NT2/D1 (cell line): ENCODE measurements at regions not wholly inside any gene's neighbourhood (a gene's known extent, or its start where the extent isn't known, plus 50 kb on each side); places are given as distances from the start of the nearest gene placed in this dataset.
"Not testable (repeated sequence)": the region's sequence is repeated elsewhere in the genome, so short reads cannot be mapped to it uniquely, and the experiment has no call there.

Experiments
- DNase-seq: peaks from one replicate; pipeline ENCODE4 v3.0.0-alpha.2; 2011; ENCODE audit warnings: low read depth, low spot score
- H3K27me3 ChIP-seq: 2 replicates; pipeline ENCODE4 v1.6.0; 2011; ENCODE audit warnings: mild to moderate bottlenecking; ENCODE audit not compliant: insufficient read length, insufficient read depth
- H3K36me3 ChIP-seq: 2 replicates; pipeline ENCODE4 v1.6.1; 2011; ENCODE audit warnings: mild to moderate bottlenecking, low read length, mixed read lengths; ENCODE audit not compliant: insufficient read depth, insufficient read length
- H3K4me1 ChIP-seq: 2 replicates; pipeline ENCODE4 v1.5.1; 2011; ENCODE audit not compliant: insufficient read depth, insufficient read length
- H3K4me3 ChIP-seq: 2 replicates; pipeline ENCODE4 v1.5.1; 2011; ENCODE audit warnings: low read depth; ENCODE audit not compliant: insufficient read length
- H3K9ac ChIP-seq: 2 replicates; pipeline ENCODE4 v1.6.0; 2011; ENCODE audit warnings: low read depth; ENCODE audit not compliant: insufficient read length
- H3K9me3 ChIP-seq: 2 replicates; pipeline ENCODE4 v1.5.1; 2011; ENCODE audit warnings: mild to moderate bottlenecking, low read length; ENCODE audit not compliant: insufficient read depth
- SUZ12 ChIP-seq: IDR thresholded peaks from 2 replicates; pipeline ENCODE4 v1.6.1; 2011; ENCODE audit not compliant: insufficient read length, insufficient read depth; ENCODE audit errors: extremely low read depth
- YY1 ChIP-seq: IDR thresholded peaks from 2 replicates; pipeline ENCODE4 v1.6.1; 2011; ENCODE audit not compliant: insufficient read length, insufficient read depth
- ZNF274 ChIP-seq: IDR thresholded peaks from 2 replicates; pipeline ENCODE4 v1.6.1; 2011; ENCODE audit warnings: mild to moderate bottlenecking, low read depth, low read length

DNA sequence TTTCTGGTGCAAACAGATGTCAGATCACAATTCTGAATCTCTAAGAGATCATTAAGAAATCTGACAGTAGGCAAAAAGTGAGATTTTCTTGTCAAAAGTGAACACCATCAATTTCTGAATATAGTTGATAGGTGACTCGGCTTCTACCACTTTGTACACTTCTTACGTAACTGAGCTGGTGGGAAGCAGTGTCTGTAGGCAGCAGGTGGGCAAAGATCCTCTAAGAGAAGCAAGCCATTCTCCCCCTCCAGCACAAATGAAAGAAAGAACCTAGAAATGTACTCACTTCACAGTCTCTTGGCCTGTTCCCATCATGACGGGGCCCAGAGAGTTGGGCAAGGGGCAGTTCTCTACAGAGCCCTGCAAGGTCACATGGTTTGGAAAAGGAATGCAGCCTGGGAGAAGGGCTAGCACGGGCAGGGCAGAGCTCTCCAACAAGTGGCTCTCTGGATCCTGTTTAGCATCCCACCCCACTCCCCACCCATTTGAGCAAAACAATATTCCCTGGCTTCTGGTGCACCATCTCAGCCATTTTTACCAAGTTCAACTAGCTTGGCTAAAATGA lies 412.6 kb downstream of the LTN1 start:
- Histone ChIP-seq H3K27me3 (no peaks in the 10 kb centered on the region), H3K4me3 (no peak overlapping the region), H3K9me3 (0 out of 2 replicates have a peak, but pooled peaks cover 10% of the 10 kb centered on the region), H3K4me1 (no peaks in the 10 kb centered on the region), H3K9ac (no peak overlapping the region), H3K36me3 (no peaks in the 10 kb centered on the region)
- no peak for TF ChIP-seq SUZ12
- no peak for TF ChIP-seq YY1
- TF ChIP-seq ZNF274 = no peak
- DNase-seq = peak; percentile 13

- no peak for DNase-seq
- no peaks in the 10 kb centered on the region for H3K27me3 ChIP-seq
- no peak for TF ChIP-seq YY1
- no peak for TF ChIP-seq ZNF274
- no peak for TF ChIP-seq SUZ12
Observed at GRCh38 chr21:28568692-28569091, 424.0 kb downstream of the LTN1 start.

GRCh38 chr21:28563933-28564332 lies 428.7 kb downstream of the LTN1 start:
- not testable (repeated sequence) for H3K4me3 ChIP-seq, H3K27me3 ChIP-seq, H3K4me1 ChIP-seq, DNase-seq, H3K9ac ChIP-seq, H3K36me3 ChIP-seq
- peaks cover 13% of the 10 kb centered on the region; the same call in 1 of the 2 replicates for H3K9me3 ChIP-seq

More at GRCh38 chr21:28568692-28569091, 424.0 kb downstream of the LTN1 start:
- Histone ChIP-seq H3K36me3 (no peaks in the 10 kb centered on the region), H3K4me3 (no peak overlapping the region), H3K4me1 (no peaks in the 10 kb centered on the region), H3K9ac (no peak overlapping the region), H3K9me3 (0 out of 2 replicates have a peak, but pooled peaks cover 6% of the 10 kb centered on the region)

- no peaks in the 10 kb centered on the region for H3K27me3 ChIP-seq
- H3K4me3 ChIP-seq = no peak overlapping the region
- no peak overlapping the region for H3K9ac ChIP-seq
- TF ChIP-seq YY1 = no peak
- peaks cover 13% of the 10 kb centered on the region; the same call in 1 of the 2 replicates for H3K9me3 ChIP-seq
- H3K36me3 ChIP-seq = no peaks in the 10 kb centered on the region
- no peak for DNase-seq
- H3K4me1 ChIP-seq = no peaks in the 10 kb centered on the region
Observed at GRCh38 chr21:28561772-28562171, 430.9 kb downstream of the LTN1 start.

GRCh38 chr21:28554660-28555475 lies 437.8 kb downstream of the LTN1 start:
- Histone ChIP-seq H3K9ac (no peak overlapping the region), H3K4me3 (no peak overlapping the region), H3K36me3 (no peaks in the 10 kb centered on the region), H3K27me3 (no peaks in the 10 kb centered on the region), H3K9me3 (no peaks in the 10 kb centered on the region), H3K4me1 (peaks cover 5% of the 10 kb centered on the region)
- TF ChIP-seq YY1 (no peak), SUZ12 (no peak), ZNF274 (no peak)
- peak; percentile 23 for DNase-seq

DNA sequence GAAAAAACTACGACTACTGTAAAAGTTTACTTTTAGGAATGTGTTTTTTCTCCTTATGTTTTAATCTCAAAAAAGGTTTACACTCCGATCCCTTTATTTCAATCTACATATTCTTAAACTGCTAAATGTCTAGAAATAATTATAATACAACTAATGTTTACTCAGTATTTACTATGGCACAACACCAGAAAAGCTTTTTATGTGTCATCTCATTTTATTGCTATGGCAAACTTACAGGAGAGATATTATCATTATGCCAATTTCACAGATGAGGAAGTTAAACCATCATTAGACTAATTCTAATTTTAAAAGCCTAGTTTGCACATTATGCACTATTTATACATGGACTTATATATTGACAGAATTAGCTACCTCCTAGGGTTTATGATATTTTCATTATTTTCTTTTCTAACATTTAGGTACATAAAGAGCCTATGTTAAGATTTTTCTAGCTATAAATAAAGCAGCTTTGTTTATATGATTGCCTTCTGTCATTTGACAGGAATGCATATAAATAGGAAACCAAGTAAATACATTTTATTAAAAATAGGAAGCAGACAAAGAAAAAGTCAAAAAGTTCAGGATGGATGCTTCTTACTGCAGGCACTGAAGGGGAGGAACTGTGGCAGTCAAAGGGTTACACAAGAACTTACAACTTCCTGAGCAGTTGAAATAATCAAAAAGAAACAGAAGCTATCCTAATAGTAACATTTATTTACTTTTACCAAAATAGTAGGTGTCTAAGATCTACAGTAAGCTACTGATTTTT lies 442.4 kb downstream of the LTN1 start:
- no peak overlapping the region for H3K4me3 ChIP-seq
- H3K36me3 ChIP-seq = no peaks in the 10 kb centered on the region
- no peak overlapping the region for H3K9ac ChIP-seq
- H3K9me3 ChIP-seq = no peaks in the 10 kb centered on the region
- H3K27me3 ChIP-seq = no peaks in the 10 kb centered on the region
- no peak for DNase-seq
- H3K4me1 ChIP-seq = peaks cover 5% of the 10 kb centered on the region
- no peak for TF ChIP-seq YY1
- no peak for TF ChIP-seq SUZ12
- no peak for TF ChIP-seq ZNF274

GRCh38 chr21:28548291-28548690 lies 444.4 kb downstream of the LTN1 start:
- no peaks in the 10 kb centered on the region for H3K27me3 ChIP-seq
- TF ChIP-seq ZNF274 (no peak), SUZ12 (no peak), YY1 (no peak)

More at GRCh38 chr21:28548291-28548690, 444.4 kb downstream of the LTN1 start:
- H3K9ac ChIP-seq = no peak overlapping the region
- H3K4me1 ChIP-seq = no peaks in the 10 kb centered on the region
- H3K9me3 ChIP-seq = no peaks in the 10 kb centered on the region
- H3K4me3 ChIP-seq = no peak overlapping the region
- DNase-seq = no peak
- no peaks in the 10 kb centered on the region for H3K36me3 ChIP-seq
